HepG2 (cell line): ENCODE measurements at regions not wholly inside any gene's neighbourhood (a gene's known extent, or its start where the extent isn't known, plus 50 kb on each side); places are given as distances from the start of the nearest gene placed in this dataset.

ENCODE experiments used
- ATAC-seq: fragments of 200-7000 bp; cut with Tn5 transposase; 3 replicates; pipeline ENCODE4 v1.9.1; 2020; ENCODE audit warnings: mild to moderate bottlenecking, moderate library complexity
- BruUV-seq: library from RNA; stranded (reverse); fragments of 400-500 nt; replicated peaks from 2 replicates; lab custom pipeline; 2021; lab: Mats Ljungman, UMichigan
- CTCF ChIA-PET: fragments of 300-600 bp; formaldehyde crosslinking; extraction: SDS; loops from one replicate; lab custom pipeline; 2021; ENCODE audit warnings: low total read pairs, inconsistent platforms, low intra/inter-chr PET ratio; lab: Yijun Ruan, JAX
- POLR2A ChIA-PET: fragments of 350-600 bp; sonication (Branson Sonifier 250); formaldehyde crosslinking; loops from one replicate; lab custom pipeline; 2020; ENCODE audit warnings: antibody characterized with exemption, inconsistent platforms; lab: Yijun Ruan, JAX
- DNase-seq: peaks from one replicate; pipeline ENCODE4 v3.0.0-alpha.2; 2015; ENCODE audit warnings: low spot score
- FAIRE-seq: peaks from 3 replicates; lab custom pipeline; 2011; peaks lifted over from hg19 to GRCh38; lab: Jason Lieb, UNC
- H2AFZ ChIP-seq: one replicate; pipeline ENCODE4 v1.6.1; 2011; ENCODE audit warnings: low read length, inconsistent platforms
- H3K27ac ChIP-seq: fragments of 300-600 bp; 3 replicates; pipeline ENCODE4 v1.8.0; 2011; ENCODE audit warnings: mixed run types, mild to moderate bottlenecking, mixed read lengths, low read length, inconsistent platforms; ENCODE audit not compliant: insufficient read depth; ENCODE audit errors: extremely low read length
- H3K27me3 ChIP-seq, 2 experiments: fragments of 200-600 bp in 1 of 2; 2 replicates in 1 of 2; 3 replicates in 1 of 2; pipeline versions ENCODE4 v1.6.0 to v1.8.0; 2011; ENCODE audit warnings: low read length in 2 of 2, mild to moderate bottlenecking in 2 of 2, moderate library complexity in 2 of 2, inconsistent platforms in 1 of 2; ENCODE audit not compliant: insufficient read depth in 2 of 2, control insufficient read depth in 1 of 2
- H3K36me3 ChIP-seq, 2 experiments: fragments of 200-600 bp in 1 of 2; replicated peaks in 1 of 2; 2 replicates in 1 of 2; 3 replicates in 1 of 2; pipeline versions ENCODE4 v1.5.1 to v1.8.0; 2011; ENCODE audit warnings: low read length in 2 of 2, inconsistent platforms in 1 of 2; ENCODE audit not compliant: insufficient read depth in 2 of 2, control insufficient read depth in 1 of 2
- H3K4me1 ChIP-seq: 2 replicates; pipeline ENCODE4 v1.5.1; 2012; ENCODE audit warnings: low read length, inconsistent platforms; ENCODE audit not compliant: insufficient read depth
- H3K4me2 ChIP-seq: 2 replicates; pipeline ENCODE4 v1.6.0; 2011; ENCODE audit warnings: low read depth, low read length, inconsistent platforms
- H3K4me3 ChIP-seq, 3 experiments: fragments of 200-600 bp in 1 of 3; sonication (generic), shearing (Covaris generic) in 1 of 3; replicated peaks in 1 of 3; 2 replicates each; pipeline ENCODE4 v1.5.1; 2011 to 2016; ENCODE audit warnings: low read length in 3 of 3, inconsistent platforms in 2 of 3, low read depth in 2 of 3, mild to moderate bottlenecking in 2 of 3, control low read depth in 1 of 3, mixed read lengths in 1 of 3; ENCODE audit not compliant: insufficient read depth in 1 of 3
- H3K79me2 ChIP-seq: one replicate; pipeline ENCODE4 v1.6.1; 2011; ENCODE audit warnings: low read length, inconsistent platforms; ENCODE audit not compliant: insufficient read depth
- H3K9ac ChIP-seq: 2 replicates; pipeline ENCODE4 v1.6.0; 2011; ENCODE audit warnings: mild to moderate bottlenecking, low read depth, low read length, inconsistent platforms; ENCODE audit not compliant: insufficient read depth
- H3K9me3 ChIP-seq: 2 replicates; pipeline ENCODE4 v1.5.1; 2012; ENCODE audit warnings: mild to moderate bottlenecking, low read length
- H4K20me1 ChIP-seq: 2 replicates; pipeline ENCODE4 v1.6.0; 2011; ENCODE audit warnings: inconsistent platforms, mild to moderate bottlenecking, low read length, moderate library complexity; ENCODE audit not compliant: insufficient read depth
- AHR ChIP-seq: IDR thresholded peaks from 2 replicates; pipeline ENCODE4 v1.6.1; 2018; ENCODE audit warnings: missing genetic modification reagents, missing compliant biosample characterization
- CEBPZ ChIP-seq: IDR thresholded peaks from 2 replicates; pipeline ENCODE4 v1.6.1; 2012; ENCODE audit warnings: low read length, improper control_type of control experiment
- HINFP ChIP-seq: sonication (generic); formaldehyde crosslinking; IDR thresholded peaks from 2 replicates; pipeline ENCODE4 v1.4.0; 2020; ENCODE audit warnings: low read depth, mild to moderate bottlenecking, missing genetic modification reagents
- KDM2A ChIP-seq: sonication (generic); formaldehyde crosslinking; IDR thresholded peaks from 2 replicates; pipeline ENCODE4 v1.4.0; 2020; ENCODE audit warnings: low read depth, missing genetic modification reagents, borderline replicate concordance
- SATB2 ChIP-seq: sonication (generic); formaldehyde crosslinking; IDR thresholded peaks from 2 replicates; pipeline ENCODE4 v1.5.0; 2020; ENCODE audit warnings: missing genetic modification reagents
- SP5 ChIP-seq: IDR thresholded peaks from 2 replicates; pipeline ENCODE4 v1.6.1; 2016; ENCODE audit warnings: low read depth, borderline replicate concordance
- TARDBP ChIP-seq: sonication (generic); formaldehyde crosslinking; IDR thresholded peaks from 2 replicates; pipeline ENCODE4 v1.8.0; 2022; ENCODE audit warnings: mild to moderate bottlenecking, missing genetic modification reagents
- TOE1 ChIP-seq: sonication (generic); formaldehyde crosslinking; IDR thresholded peaks from 2 replicates; pipeline ENCODE4 v1.4.0; 2020; ENCODE audit warnings: mild to moderate bottlenecking, missing genetic modification reagents
- ZEB1 ChIP-seq: IDR thresholded peaks from 2 replicates; pipeline ENCODE4 v1.6.1; 2012; ENCODE audit warnings: mild to moderate bottlenecking, low read depth, inconsistent platforms; ENCODE audit not compliant: insufficient replicate concordance
- ZNF552 ChIP-seq: sonication (generic); formaldehyde crosslinking; IDR thresholded peaks from 2 replicates; pipeline ENCODE4 v1.9.0; 2022; ENCODE audit warnings: missing genetic modification reagents, mild to moderate bottlenecking, borderline replicate concordance
- WGBS: methylation state at CpG from one replicate; pipeline ENCODE4 v1.1.6; 2017; ENCODE audit warnings: low lambda C conversion rate; 5-methylcytosine and 5-hydroxymethylcytosine counted together
- in situ Hi-C: cut with HindIII; loops from 2 replicates; pipeline ENCODE4 v1.10.0; 2017; ENCODE audit warnings: low pct_unique_long_range_greater_than_20kb; ENCODE audit not compliant: extremely low pct_ligation_motif_present
- intact Hi-C: fragments of 100-400 bp; cut with micrococcal nuclease; formaldehyde crosslinking; loops from one replicate; pipeline ENCODE4 v1.10.0; 2022; ENCODE audit not compliant: unreplicated experiment

- WGBS = 10% methylated on average over 5 of the region's 5 CpGs
- no peak for TF ChIP-seq SP5 (CRISPR knock-in tag)
- no peak for TF ChIP-seq TOE1
- TF ChIP-seq, all 625 proteins: peak for 0
- ATAC-seq (no peak), DNase-seq (no peak), FAIRE-seq (no peak)
- H3K27ac ChIP-seq = no peak overlapping the region
- H4K20me1 ChIP-seq = no peaks in the 10 kb centered on the region
- H3K9me3 ChIP-seq = no peaks in the 10 kb centered on the region
- H3K4me3 ChIP-seq = no peak overlapping the region
- intact Hi-C loops (no loop called here), in situ Hi-C loops (no loop called here)
- ChIA-PET CTCF (no interaction called here), POLR2A (no interaction called here)
- no peak overlapping the region for H2AFZ ChIP-seq
- no peak overlapping the region for H3K4me2 ChIP-seq
- no peaks in the 10 kb centered on the region for H3K36me3 ChIP-seq
- H3K27me3 ChIP-seq = no peaks in the 10 kb centered on the region
- H3K79me2 ChIP-seq = no peaks in the 10 kb centered on the region
- no peak overlapping the region for H3K9ac ChIP-seq
- no peaks in the 10 kb centered on the region for H3K4me1 ChIP-seq
- BruUV-seq = no TSS peak
Measured at GRCh38 chr7:84507529-84507928, 312.9 kb upstream of the SEMA3A start.

- Histone ChIP-seq H3K4me2 (no peak overlapping the region), H3K79me2 (no peaks in the 10 kb centered on the region), H3K4me1 (no peaks in the 10 kb centered on the region), H2AFZ (no peak overlapping the region), H3K9me3 (no peaks in the 10 kb centered on the region), H3K9ac (no peak overlapping the region), H3K4me3 (no peak overlapping the region), H3K27ac (no peak overlapping the region), H3K27me3 (no peaks in the 10 kb centered on the region), H4K20me1 (no peaks in the 10 kb centered on the region), H3K36me3 (no peaks in the 10 kb centered on the region)
- CTCF ChIA-PET = no interaction called here
- FAIRE-seq (no peak), DNase-seq (no peak), ATAC-seq (no peak)
- POLR2A ChIA-PET = no interaction called here
- in situ Hi-C loops = no loop called here
- TF ChIP-seq ZEB1 (no peak), CEBPZ (no peak), TARDBP (CRISPR knock-in tag) (no peak), HINFP (CRISPR knock-in tag) (no peak), ZNF552 (CRISPR knock-in tag) (no peak), SATB2 (CRISPR knock-in tag) (no peak), KDM2A (CRISPR knock-in tag) (no peak), AHR (CRISPR knock-in tag) (no peak)
- intact Hi-C loops = no loop called here
- no TSS peak for BruUV-seq
- WGBS = 0% methylated on average over 1 of the region's 1 CpG
Measured at GRCh38 chr7:84506151-84506550, 311.6 kb upstream of the SEMA3A start.
